ENCODE measurements at regions not wholly inside any gene's neighbourhood (a gene's known extent, or its start where the extent isn't known, plus 50 kb on each side); places are given as distances from the start of the nearest gene placed in this dataset.
A peak's percentile ranks its signal among the peaks of the same experiment; 100 is the strongest.

- no peaks in the 10 kb centered on the region for H3K36me3 ChIP-seq (ENCODE audit: low read depth)
- no peak for DNase-seq
- no peak overlapping the region for H3K4me3 ChIP-seq
- no peak for TF ChIP-seq CTCF (IDR thresholded peaks at IDR 0.05)
- H3K4me1 ChIP-seq (ENCODE audit: low read depth): no peaks in the 10 kb centered on the region
- intact Hi-C loops (cut with DNase I, micrococcal nuclease): loop anchor here in 1 of 2 donors (10.0 kb wide), 1 partner anchor 508 kb away; no protein-coding TSS in a partner anchor
- H3K9me3 ChIP-seq: peaks cover 3% of the 10 kb centered on the region
- no peak for ATAC-seq
Measured at GRCh38 chr2:237022533-237022932, 63.2 kb upstream of the COPS8 start.

GRCh38 chr2:237024255-237024654 is 61.4 kb upstream of the COPS8 start:
- no peaks in the 10 kb centered on the region for H3K36me3 ChIP-seq (ENCODE audit: low read depth)
- H3K9me3 ChIP-seq: peaks cover 3% of the 10 kb centered on the region
- ATAC-seq (peak; percentile 20), DNase-seq (no peak)
- H3K4me1 ChIP-seq (ENCODE audit: low read depth): no peaks in the 10 kb centered on the region
- intact Hi-C loops (cut with DNase I, micrococcal nuclease): loop anchor here in 1 of 2 donors (10.0 kb wide), 1 partner anchor 509 kb away; no protein-coding TSS in a partner anchor
- no peak overlapping the region for H3K4me3 ChIP-seq
- no peak for TF ChIP-seq CTCF (IDR thresholded peaks at IDR 0.05)

GRCh38 chr2:237025090-237025865 is 60.4 kb upstream of the COPS8 start:
- intact Hi-C loops (cut with DNase I, micrococcal nuclease): loop anchor here (5.0 to 10.0 kb wide), 2 partner anchors 510 to 513 kb away; no protein-coding TSS in a partner anchor
- ATAC-seq: peak; percentile 97

GRCh38 chr2:237026981-237027711 is 58.5 kb upstream of the COPS8 start:
- H3K36me3 ChIP-seq (ENCODE audit: low read depth): no peaks in the 10 kb centered on the region
- DNase-seq: peak in 2 of 3 donors; percentile 80 to 82
- H3K4me3 ChIP-seq: no peak overlapping the region
- H3K4me1 ChIP-seq (ENCODE audit: low read depth): no peaks in the 10 kb centered on the region
- peak; percentile 55 for TF ChIP-seq CTCF (IDR thresholded peaks at IDR 0.05)
- intact Hi-C loops (cut with DNase I, micrococcal nuclease): loop anchor here (5.0 to 10.0 kb wide), 2 partner anchors 512 to 515 kb away; no protein-coding TSS in a partner anchor
- ATAC-seq: peak; percentile 71
- peaks cover 3% of the 10 kb centered on the region for H3K9me3 ChIP-seq

More at GRCh38 chr2:237025090-237025865, 60.4 kb upstream of the COPS8 start:
- H3K36me3 ChIP-seq (ENCODE audit: low read depth): no peaks in the 10 kb centered on the region
- peaks cover 3% of the 10 kb centered on the region for H3K9me3 ChIP-seq
- H3K4me1 ChIP-seq (ENCODE audit: low read depth): no peaks in the 10 kb centered on the region
- DNase-seq: peak; percentile 66 to 75 (median 74)
- no peak overlapping the region for H3K4me3 ChIP-seq
- TF ChIP-seq CTCF (IDR thresholded peaks at IDR 0.05): no peak

- intact Hi-C loops (cut with DNase I, micrococcal nuclease): loop anchor here (5.0 to 10.0 kb wide), 2 partner anchors 513 to 515 kb away; no protein-coding TSS in a partner anchor
- peaks cover 3% of the 10 kb centered on the region for H3K9me3 ChIP-seq
- DNase-seq (no peak), ATAC-seq (no peak)
- H3K4me1 ChIP-seq (ENCODE audit: low read depth): no peaks in the 10 kb centered on the region
- TF ChIP-seq CTCF (IDR thresholded peaks at IDR 0.05): no peak
- no peaks in the 10 kb centered on the region for H3K36me3 ChIP-seq (ENCODE audit: low read depth)
- H3K4me3 ChIP-seq: no peak overlapping the region
Measured at GRCh38 chr2:237027712-237028029, 58.0 kb upstream of the COPS8 start.

Measured in mucosa of descending colon (tissue), 3 donors.